ENCODE measurements at regions not wholly inside any gene's neighbourhood (a gene's known extent, or its start where the extent isn't known, plus 50 kb on each side); places are given as distances from the start of the nearest gene placed in this dataset.

- Mint-ChIP-seq H3K4me1 (ENCODE audit: low read depth) (no peaks in the 10 kb centered on the region), H3K9me3 (peaks cover 8% of the 10 kb centered on the region), H3K4me3 (no peak overlapping the region), H3K27me3 (no peaks in the 10 kb centered on the region), H3K36me3 (ENCODE audit: low read depth) (no peaks in the 10 kb centered on the region), H3K27ac (no peak overlapping the region)
- Histone ChIP-seq H3K9me3 (ENCODE audit: control insufficient read depth in 1 of 2, insufficient read depth in 1 of 2, low read length in 2 of 2) (peaks cover 0 to 8% of the 10 kb centered on the region in 2 experiments), H3K4me1 (ENCODE audit: insufficient read depth, low read length) (no peaks in the 10 kb centered on the region), H3K4me3 (ENCODE audit: low read length) (no peak overlapping the region), H3K36me3 (ENCODE audit: insufficient read depth, low read length) (no peaks in the 10 kb centered on the region), H3K27me3 (ENCODE audit: control insufficient read depth in 1 of 2, insufficient read depth in 2 of 2, low read length in 2 of 2) (peaks cover 0 to 2% of the 10 kb centered on the region in 2 experiments), H3K27ac (ENCODE audit: low read depth in 1 of 2, low read length in 2 of 2) (no peak overlapping the region)
- TF ChIP-seq CTCF (IDR thresholded peaks at IDR 0.05), result no peak
- intact Hi-C loops (cut with DNase I, micrococcal nuclease), result no loop called here
- DNase-seq (no peak), ATAC-seq (ENCODE audit: poor library complexity) (no peak)
- CTCF ChIA-PET, result no interaction called here
- POLR2A ChIA-PET, result no interaction called here
Measured at GRCh38 chr7:138223402-138223879, 147.2 kb downstream of the AKR1D1 start.

- Histone ChIP-seq H3K36me3 (ENCODE audit: insufficient read depth, low read length) (no peaks in the 10 kb centered on the region), H3K9me3 (ENCODE audit: control insufficient read depth in 1 of 2, insufficient read depth in 1 of 2, low read length in 2 of 2) (no peaks in the 10 kb centered on the region), H3K27ac (ENCODE audit: low read depth in 1 of 2, low read length in 2 of 2) (no peak overlapping the region), H3K27me3 (ENCODE audit: control insufficient read depth in 1 of 2, insufficient read depth in 2 of 2, low read length in 2 of 2) (no peaks in the 10 kb centered on the region), H3K4me3 (ENCODE audit: low read length) (no peak overlapping the region), H3K4me1 (ENCODE audit: insufficient read depth, low read length) (no peaks in the 10 kb centered on the region)
- Mint-ChIP-seq H3K4me3 (no peak overlapping the region), H3K36me3 (ENCODE audit: low read depth) (no peaks in the 10 kb centered on the region), H3K27me3 (peaks cover 3% of the 10 kb centered on the region), H3K4me1 (ENCODE audit: low read depth) (no peaks in the 10 kb centered on the region), H3K9me3 (peaks cover 6% of the 10 kb centered on the region), H3K27ac (no peak overlapping the region)
- ChIA-PET POLR2A (interaction anchor here (0.6 kb wide), 1 partner anchor 331 kb away, joined by 3 read pairs; no protein-coding TSS in a partner anchor), CTCF (interaction anchor here (1.1 kb wide), 1 partner anchor 15 kb away, joined by 3 read pairs; no protein-coding TSS in a partner anchor)
- no peak for ATAC-seq (ENCODE audit: poor library complexity)
- no peak for DNase-seq
- intact Hi-C loops (cut with DNase I, micrococcal nuclease), result no loop called here
- no peak for TF ChIP-seq CTCF (IDR thresholded peaks at IDR 0.05)
Measured at GRCh38 chr7:138226001-138226476, 149.8 kb downstream of the AKR1D1 start.

DNA sequence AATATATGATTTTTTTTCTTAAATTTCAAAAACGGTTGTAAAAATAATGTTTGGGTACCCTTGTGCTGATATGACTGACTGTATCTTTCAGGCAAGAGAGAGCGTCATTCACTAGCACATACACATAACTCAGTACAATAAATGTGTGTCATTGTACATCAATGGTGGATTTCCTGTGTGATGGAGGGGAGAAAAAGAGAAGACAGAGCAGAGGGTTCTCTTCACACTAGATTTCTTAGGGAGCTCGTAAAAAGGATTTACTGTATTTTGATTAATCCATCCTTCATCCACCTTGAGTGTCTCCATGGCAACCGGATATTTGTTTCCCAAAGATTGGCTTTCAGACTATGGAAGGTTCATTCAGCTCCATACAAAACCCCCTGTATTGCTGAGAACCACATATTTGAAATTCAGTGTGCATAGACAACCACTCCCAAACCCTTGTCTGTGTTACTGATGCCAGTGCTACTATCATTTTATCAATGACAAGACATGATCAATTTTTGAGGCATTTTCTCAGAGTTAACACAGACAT lies 150.6 kb downstream of the AKR1D1 start:
- no peaks in the 10 kb centered on the region for H3K4me1 Mint-ChIP-seq (ENCODE audit: low read depth)
- H3K9me3 Mint-ChIP-seq, result no peaks in the 10 kb centered on the region
- H3K27me3 ChIP-seq (ENCODE audit: control insufficient read depth in 1 of 2, insufficient read depth in 2 of 2, low read length in 2 of 2), result no peaks in the 10 kb centered on the region
- no peak overlapping the region for H3K4me3 Mint-ChIP-seq
- peaks cover 5% of the 10 kb centered on the region for H3K27me3 Mint-ChIP-seq
- no peak overlapping the region for H3K4me3 ChIP-seq (ENCODE audit: low read length)
- H3K27ac Mint-ChIP-seq, result no peak overlapping the region
- POLR2A ChIA-PET, result interaction anchor here (0.6 kb wide), 1 partner anchor 330 kb away, joined by 3 read pairs; no protein-coding TSS in a partner anchor
- H3K9me3 ChIP-seq (ENCODE audit: control insufficient read depth in 1 of 2, insufficient read depth in 1 of 2, low read length in 2 of 2), result peaks cover 0 to 3% of the 10 kb centered on the region in 2 experiments
- intact Hi-C loops (cut with DNase I, micrococcal nuclease), result no loop called here
- no peak overlapping the region for H3K27ac ChIP-seq (ENCODE audit: low read depth in 1 of 2, low read length in 2 of 2)
- no peaks in the 10 kb centered on the region for H3K36me3 Mint-ChIP-seq (ENCODE audit: low read depth)
- ATAC-seq (ENCODE audit: poor library complexity) (no peak), DNase-seq (no peak)
- CTCF ChIA-PET, result interaction anchor here (1.1 kb wide), 1 partner anchor 16 kb away, joined by 3 read pairs; no protein-coding TSS in a partner anchor
- no peaks in the 10 kb centered on the region for H3K4me1 ChIP-seq (ENCODE audit: insufficient read depth, low read length)
- H3K36me3 ChIP-seq (ENCODE audit: insufficient read depth, low read length), result no peaks in the 10 kb centered on the region
- TF ChIP-seq CTCF (IDR thresholded peaks at IDR 0.05), result no peak

Measured in CD4-positive, alpha-beta T cell (primary cell).